GM12878 (cell line): ENCODE measurements at regions not wholly inside any gene's neighbourhood (a gene's known extent, or its start where the extent isn't known, plus 50 kb on each side); places are given as distances from the start of the nearest gene placed in this dataset.

Experiments used
- ATAC-seq: fragments of 200-7000 bp; cut with Tn5 transposase; 3 replicates; pipeline ENCODE4 v1.9.1; 2020; ENCODE audit warnings: mild to moderate bottlenecking, moderate library complexity
- BruUV-seq: library from RNA; stranded (reverse); fragments of 400-500 nt; replicated peaks from 2 replicates; lab custom pipeline; 2021; lab: Mats Ljungman, UMichigan
- CTCF ChIA-PET: fragments of 300-600 bp; sonication (Branson Sonifier 250); formaldehyde crosslinking; extraction: SDS; loops from one replicate; lab custom pipeline; 2021; ENCODE audit warnings: inconsistent platforms; lab: Yijun Ruan, JAX
- POLR2A ChIA-PET: fragments of 350-600 bp; formaldehyde crosslinking; extraction: SDS; loops from one replicate; lab custom pipeline; 2021; ENCODE audit warnings: inconsistent platforms; lab: Charles Lee
- RAD21 ChIA-PET: fragments of 300-600 bp; sonication (Branson Sonifier 250); formaldehyde crosslinking; loops from one replicate; lab custom pipeline; 2023; ENCODE audit warnings: antibody characterized with exemption; ENCODE audit not compliant: unreplicated experiment; lab: Charles Lee
- SMC1A ChIA-PET: fragments of 300-600 bp; sonication (Branson Sonifier 250); formaldehyde crosslinking; loops from one replicate; lab custom pipeline; 2023; ENCODE audit not compliant: unreplicated experiment, uncharacterized antibody; lab: Charles Lee
- DNase-seq: peaks from one replicate; pipeline ENCODE4 v3.0.0-alpha.2; 2011; ENCODE audit warnings: low read depth, low spot score
- FAIRE-seq: peaks from 3 replicates; lab custom pipeline; 2011; peaks lifted over from hg19 to GRCh38; lab: Jason Lieb, UNC
- H2AFZ ChIP-seq: 2 replicates; pipeline ENCODE4 v1.6.0; 2011; ENCODE audit warnings: low read depth, low read length, control low read depth; ENCODE audit not compliant: control insufficient read depth
- H3K27ac ChIP-seq: 2 replicates; pipeline ENCODE4 v1.5.1; 2011; ENCODE audit warnings: control low read depth; ENCODE audit not compliant: control insufficient read depth, insufficient read depth
- H3K27me3 ChIP-seq, 2 experiments: replicated peaks in 1 of 2; 2 replicates each; pipeline versions ENCODE4 v1.6.0 to v1.6.1; 2011; ENCODE audit warnings: low read length in 1 of 2; ENCODE audit not compliant: control insufficient read depth in 2 of 2, insufficient read depth in 2 of 2
- H3K36me3 ChIP-seq, 2 experiments: 2 replicates each; pipeline ENCODE4 v1.5.1; 2011; ENCODE audit warnings: low read length in 1 of 2; ENCODE audit not compliant: control insufficient read depth in 2 of 2, insufficient read depth in 2 of 2
- H3K4me1 ChIP-seq: 2 replicates; pipeline ENCODE4 v1.6.1; 2011; ENCODE audit warnings: mild to moderate bottlenecking, low read length, moderate library complexity, mixed read lengths; ENCODE audit not compliant: control insufficient read depth, insufficient read depth
- H3K4me2 ChIP-seq: 2 replicates; pipeline ENCODE4 v1.6.0; 2011; ENCODE audit warnings: control low read depth; ENCODE audit not compliant: control insufficient read depth, insufficient read depth
- H3K4me3 ChIP-seq: fragments of 200-600 bp; sonication (generic); 2 replicates; pipeline ENCODE4 v1.5.1; 2016
- H3K79me2 ChIP-seq: 2 replicates; pipeline ENCODE4 v1.6.0; 2011; ENCODE audit warnings: low read length; ENCODE audit not compliant: control insufficient read depth, insufficient read depth
- H3K9ac ChIP-seq: 2 replicates; pipeline ENCODE4 v1.8.0; 2011; ENCODE audit warnings: low read length, control low read depth, mixed read lengths; ENCODE audit not compliant: control insufficient read depth, insufficient read depth
- H3K9me3 ChIP-seq: replicated peaks from 3 replicates; pipeline ENCODE4 v1.5.1; 2011; ENCODE audit warnings: mild to moderate bottlenecking, low read length; ENCODE audit not compliant: control insufficient read depth, insufficient read depth
- H4K20me1 ChIP-seq: 2 replicates; pipeline ENCODE4 v1.6.0; 2011; ENCODE audit not compliant: control insufficient read depth, insufficient read depth
- BACH1 ChIP-seq: fragments of 450-650 bp; IDR thresholded peaks from 2 replicates; pipeline ENCODE4 v1.6.1; 2017; ENCODE audit warnings: mild to moderate bottlenecking, borderline replicate concordance
- E2F8 ChIP-seq: fragments of 450-650 bp; IDR thresholded peaks from 2 replicates; pipeline ENCODE4 v1.6.1; 2018; ENCODE audit warnings: mild to moderate bottlenecking, low read depth, moderate library complexity; ENCODE audit not compliant: partially characterized antibody
- EZH2 ChIP-seq: IDR thresholded peaks from 2 replicates; pipeline ENCODE4 v1.6.1; 2012; ENCODE audit warnings: low read depth, mild to moderate bottlenecking, control low read depth, inconsistent platforms, low read length, borderline replicate concordance; ENCODE audit not compliant: control insufficient read depth
- FOS ChIP-seq: IDR thresholded peaks from 3 replicates; pipeline ENCODE4 v1.6.1; 2011; ENCODE audit warnings: borderline replicate concordance; ENCODE audit not compliant: insufficient read length; ENCODE audit errors: extremely low read depth
- FOXK2 ChIP-seq: fragments of 450-650 bp; IDR thresholded peaks from 2 replicates; pipeline ENCODE4 v1.6.1; 2017; ENCODE audit warnings: mild to moderate bottlenecking, moderate library complexity
- GABPA ChIP-seq: IDR thresholded peaks from 2 replicates; pipeline ENCODE4 v1.6.1; 2014; ENCODE audit warnings: antibody characterized with exemption, low read depth, mild to moderate bottlenecking, inconsistent platforms
- KDM1A ChIP-seq: fragments of 200-600 bp; sonication (generic); IDR thresholded peaks from 2 replicates; pipeline ENCODE4 v1.6.1; 2016; ENCODE audit warnings: borderline replicate concordance
- MTA2 ChIP-seq: fragments of 450-650 bp; IDR thresholded peaks from 2 replicates; pipeline ENCODE4 v1.6.1; 2016; ENCODE audit warnings: low read depth, mild to moderate bottlenecking, moderate library complexity
- MTA3 ChIP-seq: IDR thresholded peaks from 2 replicates; pipeline ENCODE4 v1.6.1; 2012; ENCODE audit warnings: low read length, inconsistent platforms, borderline replicate concordance
- NRF1 ChIP-seq: conservative IDR thresholded peaks from 2 replicates; pipeline ENCODE4 v1.6.1; 2011; ENCODE audit warnings: mild to moderate bottlenecking, low read depth, low read length, improper control_type of control experiment
- PBX3 ChIP-seq: IDR thresholded peaks from 2 replicates; pipeline ENCODE4 v1.6.1; 2011; ENCODE audit warnings: mild to moderate bottlenecking, low read depth, low read length, moderate library complexity; ENCODE audit not compliant: insufficient replicate concordance
- RAD51 ChIP-seq: fragments of 450-650 bp; IDR thresholded peaks from 2 replicates; pipeline ENCODE4 v1.6.1; 2016; ENCODE audit warnings: moderate library complexity, mild to moderate bottlenecking, inconsistent platforms
- RB1 ChIP-seq: fragments of 450-650 bp; formaldehyde crosslinking; IDR thresholded peaks from 2 replicates; pipeline ENCODE4 v1.6.1; 2017; ENCODE audit warnings: mild to moderate bottlenecking, borderline replicate concordance
- SMAD1 ChIP-seq: fragments of 450-650 bp; IDR thresholded peaks from 2 replicates; pipeline ENCODE4 v1.6.1; 2018; ENCODE audit warnings: mild to moderate bottlenecking, low read depth; ENCODE audit not compliant: partially characterized antibody
- SREBF2 ChIP-seq: IDR thresholded peaks from 2 replicates; pipeline ENCODE4 v1.6.1; 2012; ENCODE audit warnings: mild to moderate bottlenecking, low read length
- STAT3 ChIP-seq: IDR thresholded peaks from 2 replicates; pipeline ENCODE4 v1.6.1; 2011; ENCODE audit warnings: low read depth, low read length, improper control_type of control experiment
- YY1 ChIP-seq: IDR thresholded peaks from 2 replicates; pipeline ENCODE4 v1.6.1; 2011; ENCODE audit warnings: low read depth, mild to moderate bottlenecking, low read length
- ZBTB33 ChIP-seq: fragments of 450-650 bp; IDR thresholded peaks from 2 replicates; pipeline ENCODE4 v1.6.1; 2017; ENCODE audit warnings: mild to moderate bottlenecking
- in situ Hi-C: fragments of 300-500 bp; cut with MboI; formaldehyde crosslinking; loops from 9 replicates; pipeline ENCODE4 v1.14.3; 2018; ENCODE audit warnings: mixed read lengths
- intact Hi-C: fragments of 100-400 bp; cut with micrococcal nuclease; formaldehyde crosslinking; loops from one replicate; pipeline ENCODE4 v1.14.2; 2022; ENCODE audit not compliant: unreplicated experiment
- TF ChIP-seq, protein P1 (sequence below): IDR thresholded peaks from 2 replicates; pipeline ENCODE4 v1.6.1; 2012; ENCODE audit warnings: low read depth, low read length, improper control_type of control experiment

DNA sequence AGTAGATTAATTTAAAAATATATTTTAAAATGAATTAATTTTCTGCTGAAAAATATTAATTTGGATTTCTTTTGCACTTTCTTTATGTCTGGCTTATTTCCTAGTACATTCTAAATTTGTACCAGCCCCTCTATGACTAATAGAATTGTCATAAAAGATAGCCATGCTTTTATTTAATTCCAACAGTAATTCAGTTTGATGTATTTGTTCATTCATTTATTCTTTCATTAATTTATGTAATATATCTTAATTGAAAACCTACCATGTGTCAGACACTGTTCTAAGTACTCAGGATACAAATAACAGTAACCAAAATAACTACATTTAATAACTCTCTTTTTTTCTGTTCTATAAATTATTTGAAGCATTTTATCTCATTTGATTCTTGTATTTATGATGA, 264.0 kb upstream of the CCDC179 start:
- POLR2A ChIA-PET = no interaction called here
- no peaks in the 10 kb centered on the region for H3K79me2 ChIP-seq
- intact Hi-C loops (no loop called here), in situ Hi-C loops (no loop called here)
- ATAC-seq (no peak), DNase-seq (no peak), FAIRE-seq (no peak)
- no peaks in the 10 kb centered on the region for H3K27me3 ChIP-seq
- no peaks in the 10 kb centered on the region for H3K9me3 ChIP-seq
- no peak overlapping the region for H3K4me2 ChIP-seq
- no peaks in the 10 kb centered on the region for H4K20me1 ChIP-seq
- TF ChIP-seq GABPA (no peak), NRF1 (no peak), YY1 (no peak), EZH2 (no peak), STAT3 (no peak), FOS (no peak), MTA2 (no peak), RB1 (no peak), E2F8 (no peak), PBX3 (no peak), BACH1 (no peak), FOXK2 (no peak), KDM1A (no peak), ZBTB33 (no peak), RAD51 (no peak), MTA3 (no peak), SREBF2 (no peak), SMAD1 (no peak)
- TF ChIP-seq, protein P1, sequence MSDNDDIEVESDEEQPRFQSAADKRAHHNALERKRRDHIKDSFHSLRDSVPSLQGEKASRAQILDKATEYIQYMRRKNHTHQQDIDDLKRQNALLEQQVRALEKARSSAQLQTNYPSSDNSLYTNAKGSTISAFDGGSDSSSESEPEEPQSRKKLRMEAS = no peak
- H3K36me3 ChIP-seq = no peaks in the 10 kb centered on the region
- BruUV-seq = no TSS peak
- no peak overlapping the region for H3K9ac ChIP-seq
- H3K4me3 ChIP-seq = no peak overlapping the region
- CTCF ChIA-PET = interaction anchor here (1.4 kb wide), 1 partner anchor 10 kb away, joined by 8 read pairs; no protein-coding TSS in a partner anchor
- SMC1A ChIA-PET = interaction anchor here (0.9 to 2.5 kb wide), 3 partner anchors 11 to 103 kb away, joined by 3 to 12 read pairs (median 3); no protein-coding TSS in a partner anchor
- H3K27ac ChIP-seq = no peak overlapping the region
- H3K4me1 ChIP-seq = no peaks in the 10 kb centered on the region
- no peak overlapping the region for H2AFZ ChIP-seq
- RAD21 ChIA-PET = no interaction called here
